HEK293 (cell line): ENCODE measurements at regions not wholly inside any gene's neighbourhood (a gene's known extent, or its start where the extent isn't known, plus 50 kb on each side); places are given as distances from the start of the nearest gene placed in this dataset.

Experiments
- CTCF ChIA-PET: fragments of 350-600 bp; formaldehyde crosslinking; extraction: SDS; loops from one replicate; lab custom pipeline; 2021; ENCODE audit warnings: antibody characterized with exemption; lab: Yijun Ruan, JAX
- POLR2A ChIA-PET: fragments of 300-600 bp; formaldehyde crosslinking; extraction: SDS; loops from one replicate; lab custom pipeline; 2020; ENCODE audit warnings: antibody characterized with exemption, inconsistent platforms; lab: Yijun Ruan, JAX
- H3K27ac ChIP-seq: fragments of 200-500 bp; sonication (Bioruptor generic); 2 replicates; pipeline ENCODE4 v1.5.1; 2014; ENCODE audit warnings: low read depth, low read length, control low read depth, inconsistent platforms; ENCODE audit errors: extremely low read depth
- H3K36me3 ChIP-seq, 2 experiments: fragments of 200-500 bp in 1 of 2; sonication (Bioruptor generic) in 1 of 2; 1 replicate in 1 of 2; 2 replicates in 1 of 2; pipeline ENCODE4 v1.5.1; 2014 to 2017; ENCODE audit warnings: inconsistent platforms in 2 of 2, low read length in 2 of 2; ENCODE audit not compliant: control insufficient read depth in 2 of 2, insufficient read depth in 1 of 2
- H3K4me1 ChIP-seq: fragments of 200-500 bp; sonication (Bioruptor generic); 2 replicates; pipeline ENCODE4 v1.5.1; 2014; ENCODE audit warnings: mild to moderate bottlenecking, low read length, inconsistent platforms; ENCODE audit not compliant: control insufficient read depth, insufficient read depth
- H3K4me3 ChIP-seq: 2 replicates; pipeline ENCODE4 v1.5.1; 2011; ENCODE audit warnings: low read depth, mild to moderate bottlenecking, control low read depth, low read length, moderate library complexity
- H3K9me3 ChIP-seq: fragments of 200-500 bp; sonication (Bioruptor generic); 2 replicates; pipeline ENCODE4 v1.5.1; 2014; ENCODE audit warnings: low read depth, low read length, inconsistent platforms; ENCODE audit not compliant: control insufficient read depth, insufficient read depth
- GLI4 ChIP-seq: fragments of 450-650 bp; formaldehyde crosslinking; IDR thresholded peaks from 2 replicates; pipeline ENCODE4 v1.5.1; 2016; ENCODE audit warnings: missing biosample characterization, missing genetic modification characterization
- GLIS1 ChIP-seq: fragments of 450-650 bp; formaldehyde crosslinking; IDR thresholded peaks from 2 replicates; pipeline ENCODE4 v1.5.1; 2016; ENCODE audit warnings: missing biosample characterization, missing genetic modification characterization
- MYNN ChIP-seq: fragments of 450-650 bp; formaldehyde crosslinking; IDR thresholded peaks from 2 replicates; pipeline ENCODE4 v1.5.1; 2016; ENCODE audit warnings: missing biosample characterization, missing genetic modification characterization, borderline replicate concordance
- PRDM6 ChIP-seq: fragments of 450-650 bp; formaldehyde crosslinking; IDR thresholded peaks from 2 replicates; pipeline ENCODE4 v1.5.1; 2017; ENCODE audit warnings: missing biosample characterization, missing genetic modification characterization
- ZBTB10 ChIP-seq: fragments of 450-650 bp; formaldehyde crosslinking; IDR thresholded peaks from 2 replicates; pipeline ENCODE4 v1.5.1; 2016; ENCODE audit warnings: missing biosample characterization, missing genetic modification characterization
- ZBTB44 ChIP-seq: fragments of 450-650 bp; IDR thresholded peaks from 2 replicates; pipeline ENCODE4 v1.5.1; 2018; ENCODE audit warnings: missing biosample characterization, mild to moderate bottlenecking, missing genetic modification characterization
- ZFP69B ChIP-seq: fragments of 450-650 bp; formaldehyde crosslinking; IDR thresholded peaks from 2 replicates; pipeline ENCODE4 v1.5.1; 2016; ENCODE audit warnings: missing biosample characterization, missing genetic modification characterization
- ZIC2 ChIP-seq: fragments of 450-650 bp; formaldehyde crosslinking; IDR thresholded peaks from 2 replicates; pipeline ENCODE4 v1.5.1; 2016; ENCODE audit warnings: missing biosample characterization, missing genetic modification characterization
- ZNF10 ChIP-seq: fragments of 450-650 bp; formaldehyde crosslinking; IDR thresholded peaks from 2 replicates; pipeline ENCODE4 v1.5.1; 2017; ENCODE audit warnings: missing biosample characterization, missing genetic modification characterization
- ZNF138 ChIP-seq: fragments of 450-650 bp; formaldehyde crosslinking; IDR thresholded peaks from 2 replicates; pipeline ENCODE4 v1.5.1; 2016; ENCODE audit warnings: missing biosample characterization, missing genetic modification characterization, borderline replicate concordance
- ZNF311 ChIP-seq: fragments of 450-650 bp; formaldehyde crosslinking; IDR thresholded peaks from 2 replicates; pipeline ENCODE4 v1.5.1; 2017; ENCODE audit warnings: missing biosample characterization, missing genetic modification characterization, borderline replicate concordance
- ZNF391 ChIP-seq: fragments of 450-650 bp; formaldehyde crosslinking; IDR thresholded peaks from 2 replicates; pipeline ENCODE4 v1.5.1; 2016; ENCODE audit warnings: low read depth, missing biosample characterization, missing genetic modification characterization, borderline replicate concordance
- ZNF585B ChIP-seq: fragments of 450-650 bp; formaldehyde crosslinking; IDR thresholded peaks from 2 replicates; pipeline ENCODE4 v1.5.1; 2016; ENCODE audit warnings: missing biosample characterization, missing genetic modification characterization
- ZNF600 ChIP-seq: fragments of 450-650 bp; formaldehyde crosslinking; IDR thresholded peaks from 2 replicates; pipeline ENCODE4 v1.5.1; 2016; ENCODE audit warnings: missing biosample characterization, missing genetic modification characterization
- ZNF654 ChIP-seq: fragments of 450-650 bp; formaldehyde crosslinking; IDR thresholded peaks from 2 replicates; pipeline ENCODE4 v1.5.1; 2016; ENCODE audit warnings: low read depth, missing biosample characterization, missing genetic modification characterization
- ZNF677 ChIP-seq: fragments of 450-650 bp; IDR thresholded peaks from 2 replicates; pipeline ENCODE4 v1.5.0; 2018; ENCODE audit warnings: missing biosample characterization, mild to moderate bottlenecking, missing genetic modification characterization, moderate library complexity
- ZNF830 ChIP-seq: fragments of 450-650 bp; IDR thresholded peaks from 2 replicates; pipeline ENCODE4 v1.5.0; 2018; ENCODE audit warnings: missing biosample characterization, missing genetic modification characterization, low read depth, mild to moderate bottlenecking, moderate library complexity

GRCh38 chr17:74053712-74054078, 149.8 kb upstream of the RPL38 start:
- Histone ChIP-seq H3K4me1 (no peaks in the 10 kb centered on the region; the same call in 1 of the 2 replicates), H3K4me3 (no peak overlapping the region), H3K9me3 (no peaks in the 10 kb centered on the region), H3K27ac (no peak overlapping the region), H3K36me3 (no peaks in the 10 kb centered on the region)
- ChIA-PET POLR2A (no interaction called here), CTCF (interaction anchor here (0.7 to 1.1 kb wide), 2 partner anchors 33 to 1021 kb away, joined by 3 read pairs; no protein-coding TSS in a partner anchor)
- no peak for TF ChIP-seq ZNF677 (tag by site-specific recombination)
- TF ChIP-seq MYNN (tag by site-specific recombination), result no peak
- no peak for TF ChIP-seq GLIS1 (tag by site-specific recombination)
- TF ChIP-seq ZNF138, result no peak
- no peak for TF ChIP-seq ZNF10 (tag by site-specific recombination)
- TF ChIP-seq ZNF585B, result no peak
- no peak for TF ChIP-seq ZNF830 (tag by site-specific recombination)
- TF ChIP-seq ZNF391 (tag by site-specific recombination), result no peak
- TF ChIP-seq GLI4, result no peak

GRCh38 chr17:74054249-74054648, 149.2 kb upstream of the RPL38 start:
- Histone ChIP-seq H3K27ac (no peak overlapping the region), H3K9me3 (no peaks in the 10 kb centered on the region)
- POLR2A ChIA-PET, result no interaction called here
- TF ChIP-seq ZNF311 (no peak), ZNF654 (tag by site-specific recombination) (no peak), ZFP69B (tag by site-specific recombination) (no peak), ZBTB44 (tag by site-specific recombination) (no peak), PRDM6 (tag by site-specific recombination) (no peak), ZNF600 (no peak)
- TF ChIP-seq, all 188 proteins: peak for 0
- Histone ChIP-seq H3K4me3 (no peak overlapping the region), H3K4me1 (no peaks in the 10 kb centered on the region; the same call in 1 of the 2 replicates), H3K36me3 (no peaks in the 10 kb centered on the region)
- CTCF ChIA-PET, result interaction anchor here (0.7 to 1.1 kb wide), 2 partner anchors 32 to 1021 kb away, joined by 3 read pairs; no protein-coding TSS in a partner anchor

- CTCF ChIA-PET, result interaction anchor here (0.7 kb wide), 2 partner anchors 35 to 80 kb away, joined by 3 to 4 read pairs; no protein-coding TSS in a partner anchor
- no peak overlapping the region for H3K27ac ChIP-seq
- peak; percentile 38 for TF ChIP-seq ZIC2 (tag by site-specific recombination)
- TF ChIP-seq ZBTB10 (tag by site-specific recombination), result no peak
- H3K4me1 ChIP-seq, result no peaks in the 10 kb centered on the region; the same call in 1 of the 2 replicates
- H3K9me3 ChIP-seq, result no peaks in the 10 kb centered on the region
- no peak overlapping the region for H3K4me3 ChIP-seq
- no peaks in the 10 kb centered on the region for H3K36me3 ChIP-seq
- POLR2A ChIA-PET, result no interaction called here
Measured at GRCh38 chr17:74055508-74056160, 147.8 kb upstream of the RPL38 start.
